ENCODE measurements at regions not wholly inside any gene's neighbourhood (a gene's known extent, or its start where the extent isn't known, plus 50 kb on each side); places are given as distances from the start of the nearest gene placed in this dataset.
"Not testable (repeated sequence)": the region's sequence is repeated elsewhere in the genome, so short reads cannot be mapped to it uniquely, and the experiment has no call there.

GRCh38 chr5:87217480-87217879 lies 50.2 kb upstream of the RASA1 start:
- DNase-seq: not testable (repeated sequence)
